GM21390 (cell line): ENCODE measurements at regions not wholly inside any gene's neighbourhood (a gene's known extent, or its start where the extent isn't known, plus 50 kb on each side); places are given as distances from the start of the nearest gene placed in this dataset.
A peak's percentile ranks its signal among the peaks of the same experiment; 100 is the strongest.
"Not testable (repeated sequence)": the region's sequence is repeated elsewhere in the genome, so short reads cannot be mapped to it uniquely, and the experiment has no call there.

Source experiments
- ATAC-seq: cut with Tn5 transposase; IDR thresholded peaks from one replicate; pipeline ENCODE4 v1.9.1; 2021; ENCODE audit not compliant: unreplicated experiment

- ATAC-seq = no peak
These were observed 200.8 kb upstream of the GADL1 start for GRCh38 chr3:31095255-31095654.

GRCh38 chr3:31096661-31097395, 202.4 kb upstream of the GADL1 start:
- ATAC-seq = peak; percentile 45

- no peak for ATAC-seq
These were observed 206.1 kb upstream of the GADL1 start for GRCh38 chr3:31100519-31100918.

- ATAC-seq = not testable (repeated sequence)
These were observed 206.8 kb upstream of the GADL1 start for GRCh38 chr3:31101285-31101684.

GRCh38 chr3:31102196-31102879, 207.9 kb upstream of the GADL1 start:
- no peak for ATAC-seq

- ATAC-seq = no peak
These were observed 208.7 kb upstream of the GADL1 start for GRCh38 chr3:31103181-31103580.

GRCh38 chr3:31103623-31104180, 209.2 kb upstream of the GADL1 start:
- ATAC-seq = no peak

- no peak for ATAC-seq
These were observed 210.6 kb upstream of the GADL1 start for GRCh38 chr3:31105011-31105410.

- no peak for ATAC-seq
These were observed 211.1 kb upstream of the GADL1 start for GRCh38 chr3:31105438-31106077.

- no peak for ATAC-seq
These were observed 211.7 kb upstream of the GADL1 start for GRCh38 chr3:31106204-31106603.

GRCh38 chr3:31106912-31107311, 212.5 kb upstream of the GADL1 start:
- peak; percentile 94 for ATAC-seq

- ATAC-seq = no peak
These were observed 220.4 kb upstream of the GADL1 start for GRCh38 chr3:31114929-31115283.

GRCh38 chr3:31115531-31115930, 221.1 kb upstream of the GADL1 start:
- not testable (repeated sequence) for ATAC-seq

GRCh38 chr3:31116651-31117050, 222.2 kb upstream of the GADL1 start:
- ATAC-seq = no peak

GRCh38 chr3:31117854-31118253, 223.4 kb upstream of the GADL1 start:
- no peak for ATAC-seq

GRCh38 chr3:31124373-31124772, 229.9 kb upstream of the GADL1 start:
- ATAC-seq = no peak

- ATAC-seq = no peak
These were observed 231.1 kb upstream of the GADL1 start for GRCh38 chr3:31125413-31126020.

- peak; percentile 58 for ATAC-seq
These were observed 234.8 kb upstream of the GADL1 start for GRCh38 chr3:31129241-31129640.

GRCh38 chr3:31132132-31132769, 237.8 kb upstream of the GADL1 start:
- ATAC-seq = peak; percentile 49

GRCh38 chr3:31133541-31133940, 239.1 kb upstream of the GADL1 start:
- ATAC-seq = no peak

- no peak for ATAC-seq
These were observed 241.1 kb upstream of the GADL1 start for GRCh38 chr3:31135546-31135945.
